ENCODE measurements at regions not wholly inside any gene's neighbourhood (a gene's known extent, or its start where the extent isn't known, plus 50 kb on each side); places are given as distances from the start of the nearest gene placed in this dataset.

- TF ChIP-seq CTCF (IDR thresholded peaks at IDR 0.05) (no peak), POLR2A (IDR thresholded peaks at IDR 0.05) (no peak)
Observed at GRCh38 chr4:124768596-124769365, 56.2 kb upstream of the ANKRD50 start.
